ENCODE measurements at regions not wholly inside any gene's neighbourhood (a gene's known extent, or its start where the extent isn't known, plus 50 kb on each side); places are given as distances from the start of the nearest gene placed in this dataset.
"Not testable (repeated sequence)": the region's sequence is repeated elsewhere in the genome, so short reads cannot be mapped to it uniquely, and the experiment has no call there.

DNA sequence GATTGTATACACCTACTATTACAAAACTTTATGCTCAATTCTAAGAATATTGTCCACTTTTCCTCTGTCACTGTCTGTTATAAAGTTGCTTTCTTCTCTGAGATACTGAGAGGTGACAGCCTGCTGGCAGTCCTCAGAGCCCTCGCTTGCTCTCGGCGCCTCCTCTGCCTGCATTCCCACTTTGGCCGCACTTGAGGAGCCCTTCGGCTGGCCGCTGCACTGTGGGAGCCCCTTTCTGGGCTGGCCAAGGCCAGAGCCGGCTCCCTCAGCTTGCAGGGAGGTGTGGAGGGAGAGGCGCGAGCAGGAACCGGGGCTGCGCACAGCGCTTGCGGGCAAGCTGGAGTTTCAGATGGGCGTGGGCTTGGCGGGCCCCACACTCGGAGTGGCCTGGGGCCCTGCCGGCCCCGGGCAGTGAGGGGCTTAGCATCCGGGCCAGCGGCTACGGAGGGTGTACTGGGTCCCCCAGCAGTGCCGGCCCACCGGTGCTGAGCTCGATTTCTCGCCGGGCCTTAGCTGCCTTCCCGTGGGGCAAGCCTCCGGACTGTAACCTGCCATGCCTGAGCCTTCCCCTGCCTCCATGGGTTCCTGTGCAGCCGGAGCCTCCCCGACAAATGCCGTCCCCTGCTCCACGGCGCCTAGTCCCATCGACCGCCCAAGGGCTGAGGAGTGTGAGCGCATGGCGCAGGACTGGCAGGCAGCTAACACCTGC is 627.6 kb upstream of the PCDH7 start:
- H3K4me1 ChIP-seq (ENCODE audit: control insufficient read depth, insufficient read depth, low read length); H3K4me3 ChIP-seq (ENCODE audit: low read depth, low read length): not testable (repeated sequence)

GRCh38 chr4:30094887-30095286 is 625.3 kb upstream of the PCDH7 start:
- TF ChIP-seq ZNF138 (tag by site-specific recombination; IDR thresholded peaks at IDR 0.05; ENCODE audit: borderline replicate concordance) (no peak), YY1 (tag by site-specific recombination; IDR thresholded peaks at IDR 0.05) (no peak), FEZF1 (tag by site-specific recombination; IDR thresholded peaks at IDR 0.05) (no peak), BCL11B (tag by site-specific recombination; IDR thresholded peaks at IDR 0.05; ENCODE audit: low read depth) (no peak), ZNF311 (tag by site-specific recombination; IDR thresholded peaks at IDR 0.05; ENCODE audit: borderline replicate concordance) (no peak), ZNF121 (tag by site-specific recombination; IDR thresholded peaks at IDR 0.05) (no peak), SP3 (tag by site-specific recombination; IDR thresholded peaks at IDR 0.05) (no peak)
- TF ChIP-seq, protein P1, sequence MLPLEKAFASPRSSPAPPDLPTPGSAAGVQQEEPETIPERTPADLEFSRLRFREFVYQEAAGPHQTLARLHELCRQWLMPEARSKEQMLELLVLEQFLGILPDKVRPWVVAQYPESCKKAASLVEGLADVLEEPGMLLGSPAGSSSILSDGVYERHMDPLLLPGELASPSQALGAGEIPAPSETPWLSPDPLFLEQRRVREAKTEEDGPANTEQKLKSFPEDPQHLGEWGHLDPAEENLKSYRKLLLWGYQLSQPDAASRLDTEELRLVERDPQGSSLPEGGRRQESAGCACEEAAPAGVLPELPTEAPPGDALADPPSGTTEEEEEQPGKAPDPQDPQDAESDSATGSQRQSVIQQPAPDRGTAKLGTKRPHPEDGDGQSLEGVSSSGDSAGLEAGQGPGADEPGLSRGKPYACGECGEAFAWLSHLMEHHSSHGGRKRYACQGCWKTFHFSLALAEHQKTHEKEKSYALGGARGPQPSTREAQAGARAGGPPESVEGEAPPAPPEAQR (tag by site-specific recombination; IDR thresholded peaks at IDR 0.05), result no peak
- ChIA-PET CTCF (no interaction called here), POLR2A (no interaction called here)
- Histone ChIP-seq H3K27ac (ENCODE audit: extremely low read depth, low read depth, low read length) (no peak overlapping the region), H3K36me3 (ENCODE audit: control insufficient read depth in 2 of 2, insufficient read depth in 1 of 2, low read length in 2 of 2) (no peaks in the 10 kb centered on the region), H3K4me3 (ENCODE audit: low read depth, low read length) (no peak overlapping the region), H3K9me3 (ENCODE audit: control insufficient read depth, insufficient read depth, low read depth, low read length) (no peaks in the 10 kb centered on the region), H3K4me1 (ENCODE audit: control insufficient read depth, insufficient read depth, low read length) (no peaks in the 10 kb centered on the region)

More for the DNA sequence above, 627.6 kb upstream of the PCDH7 start:
- CTCF ChIA-PET; H3K36me3 ChIP-seq (ENCODE audit: control insufficient read depth in 2 of 2, insufficient read depth in 1 of 2, low read length in 2 of 2); H3K9me3 ChIP-seq (ENCODE audit: control insufficient read depth, insufficient read depth, low read depth, low read length); POLR2A ChIA-PET; H3K27ac ChIP-seq (ENCODE audit: extremely low read depth, low read depth, low read length): not testable (repeated sequence)

- Histone ChIP-seq H3K27ac (ENCODE audit: extremely low read depth, low read depth, low read length) (no peak overlapping the region), H3K9me3 (ENCODE audit: control insufficient read depth, insufficient read depth, low read depth, low read length) (no peaks in the 10 kb centered on the region), H3K4me3 (ENCODE audit: low read depth, low read length) (no peak overlapping the region), H3K36me3 (ENCODE audit: control insufficient read depth in 2 of 2, insufficient read depth in 1 of 2, low read length in 2 of 2) (no peaks in the 10 kb centered on the region), H3K4me1 (ENCODE audit: control insufficient read depth, insufficient read depth, low read length) (no peaks in the 10 kb centered on the region)
- ChIA-PET CTCF (no interaction called here), POLR2A (no interaction called here)
- TF ChIP-seq ZNF391 (tag by site-specific recombination; IDR thresholded peaks at IDR 0.05; ENCODE audit: borderline replicate concordance, low read depth) (no peak), ZNF510 (tag by site-specific recombination; IDR thresholded peaks at IDR 0.05; ENCODE audit: insufficient replicate concordance) (no peak), ZNF202 (tag by site-specific recombination; IDR thresholded peaks at IDR 0.05; ENCODE audit: borderline replicate concordance) (no peak), ZNF37A (tag by site-specific recombination; IDR thresholded peaks at IDR 0.05) (no peak), ZNF518A (tag by site-specific recombination; conservative IDR thresholded peaks at IDR 0.05; ENCODE audit: low read depth) (no peak), ZNF558 (tag by site-specific recombination; IDR thresholded peaks at IDR 0.05) (no peak), HOXA7 (CRISPR knock-in tag; IDR thresholded peaks at IDR 0.05; ENCODE audit: borderline replicate concordance) (no peak), SP7 (tag by site-specific recombination; IDR thresholded peaks at IDR 0.05) (no peak), ZBTB48 (tag by site-specific recombination; IDR thresholded peaks at IDR 0.05) (no peak), ZNF658 (tag by site-specific recombination; IDR thresholded peaks at IDR 0.05) (no peak), GLI4 (tag by site-specific recombination; IDR thresholded peaks at IDR 0.05) (no peak), ZFP37 (tag by site-specific recombination; IDR thresholded peaks at IDR 0.05) (no peak)
- TF ChIP-seq, protein P1 (tag by site-specific recombination; IDR thresholded peaks at IDR 0.05), result no peak
- TF ChIP-seq, protein P2, sequence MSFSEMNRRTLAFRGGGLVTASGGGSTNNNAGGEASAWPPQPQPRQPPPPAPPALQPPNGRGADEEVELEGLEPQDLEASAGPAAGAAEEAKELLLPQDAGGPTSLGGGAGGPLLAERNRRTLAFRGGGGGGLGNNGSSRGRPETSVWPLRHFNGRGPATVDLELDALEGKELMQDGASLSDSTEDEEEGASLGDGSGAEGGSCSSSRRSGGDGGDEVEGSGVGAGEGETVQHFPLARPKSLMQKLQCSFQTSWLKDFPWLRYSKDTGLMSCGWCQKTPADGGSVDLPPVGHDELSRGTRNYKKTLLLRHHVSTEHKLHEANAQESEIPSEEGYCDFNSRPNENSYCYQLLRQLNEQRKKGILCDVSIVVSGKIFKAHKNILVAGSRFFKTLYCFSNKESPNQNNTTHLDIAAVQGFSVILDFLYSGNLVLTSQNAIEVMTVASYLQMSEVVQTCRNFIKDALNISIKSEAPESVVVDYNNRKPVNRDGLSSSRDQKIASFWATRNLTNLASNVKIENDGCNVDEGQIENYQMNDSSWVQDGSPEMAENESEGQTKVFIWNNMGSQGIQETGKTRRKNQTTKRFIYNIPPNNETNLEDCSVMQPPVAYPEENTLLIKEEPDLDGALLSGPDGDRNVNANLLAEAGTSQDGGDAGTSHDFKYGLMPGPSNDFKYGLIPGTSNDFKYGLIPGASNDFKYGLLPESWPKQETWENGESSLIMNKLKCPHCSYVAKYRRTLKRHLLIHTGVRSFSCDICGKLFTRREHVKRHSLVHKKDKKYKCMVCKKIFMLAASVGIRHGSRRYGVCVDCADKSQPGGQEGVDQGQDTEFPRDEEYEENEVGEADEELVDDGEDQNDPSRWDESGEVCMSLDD (tag by site-specific recombination; IDR thresholded peaks at IDR 0.05), result no peak
These were observed 616.7 kb upstream of the PCDH7 start for GRCh38 chr4:30103455-30103854.
